NCI-H1092 (cell line): ENCODE measurements at regions not wholly inside any gene's neighbourhood (a gene's known extent, or its start where the extent isn't known, plus 50 kb on each side); places are given as distances from the start of the nearest gene placed in this dataset.

ENCODE experiments used
- DNase-seq: peaks from one replicate; lab custom pipeline; 2025; lab: John Stamatoyannopoulos, UW

DNA sequence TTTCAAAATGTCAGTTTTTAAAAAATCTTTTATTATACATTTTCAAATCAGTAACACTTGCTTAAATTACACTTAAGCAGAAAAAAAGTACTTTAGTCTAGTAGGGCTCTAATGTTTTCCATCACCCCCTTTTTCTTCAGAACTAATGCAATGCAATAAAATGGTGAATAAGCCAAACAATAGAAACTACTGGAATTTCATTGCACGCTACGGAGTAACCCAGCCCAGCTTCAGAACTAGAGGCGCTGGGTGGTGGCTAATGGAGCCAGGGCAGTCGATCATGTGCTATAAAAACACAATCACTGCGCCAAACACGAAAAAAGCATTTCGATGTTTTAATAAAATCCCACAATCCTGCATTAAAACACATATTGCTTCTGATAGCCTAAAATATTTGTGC lies 59.9 kb upstream of the ODAD2 start:
- DNase-seq: no peak

DNA sequence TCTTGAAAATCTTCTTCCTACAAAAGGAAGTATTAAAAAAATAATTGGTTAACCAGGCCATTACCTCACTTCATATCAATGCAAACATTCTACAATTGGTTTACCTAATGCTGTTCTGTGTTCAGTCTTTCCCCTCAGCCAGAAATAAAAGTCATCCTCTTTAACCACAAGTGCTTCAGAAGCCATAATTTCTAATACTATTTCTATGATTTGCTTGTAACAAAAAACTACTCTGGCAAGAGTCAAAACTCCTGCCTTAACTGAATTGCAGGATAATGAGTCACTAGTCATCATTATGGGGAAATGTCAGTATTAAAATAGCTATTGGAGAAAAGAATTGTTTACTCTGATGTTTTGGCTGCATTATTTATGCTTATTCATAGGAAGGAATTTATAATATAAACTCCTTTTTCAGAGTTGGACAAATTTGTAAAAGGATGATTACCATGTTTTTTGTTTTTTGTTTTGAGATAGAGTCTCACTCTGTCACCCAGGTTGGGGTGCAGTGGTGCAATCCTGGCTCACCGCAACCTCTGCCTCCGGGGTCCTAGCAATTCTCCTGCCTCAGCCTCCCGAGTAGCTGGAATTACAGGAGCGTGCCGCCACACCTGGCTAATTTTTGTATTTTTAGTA lies 55.5 kb upstream of the ODAD2 start:
- no peak for DNase-seq

DNA sequence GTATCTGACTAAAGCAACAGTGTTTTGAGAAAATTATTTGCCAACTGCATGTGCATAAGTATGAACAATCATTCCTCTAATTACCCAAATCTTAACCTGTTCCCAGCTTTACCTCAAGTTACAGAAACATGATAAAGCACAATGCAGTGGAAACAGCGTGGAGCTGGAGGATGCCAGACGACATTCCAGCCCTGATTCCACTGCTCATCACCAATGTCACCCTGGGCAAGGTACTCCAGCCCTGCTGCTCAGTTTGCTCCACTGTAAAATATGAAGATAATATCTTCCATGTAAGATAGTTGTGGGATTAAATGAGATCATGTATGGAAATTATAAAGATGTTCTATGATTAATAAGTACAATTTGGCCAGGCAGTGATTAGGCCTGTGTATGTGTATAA lies 50.4 kb upstream of the ODAD2 start:
- no peak for DNase-seq
